ENCODE measurements at regions not wholly inside any gene's neighbourhood (a gene's known extent, or its start where the extent isn't known, plus 50 kb on each side); places are given as distances from the start of the nearest gene placed in this dataset.
"Not testable (repeated sequence)": the region's sequence is repeated elsewhere in the genome, so short reads cannot be mapped to it uniquely, and the experiment has no call there.

DNA sequence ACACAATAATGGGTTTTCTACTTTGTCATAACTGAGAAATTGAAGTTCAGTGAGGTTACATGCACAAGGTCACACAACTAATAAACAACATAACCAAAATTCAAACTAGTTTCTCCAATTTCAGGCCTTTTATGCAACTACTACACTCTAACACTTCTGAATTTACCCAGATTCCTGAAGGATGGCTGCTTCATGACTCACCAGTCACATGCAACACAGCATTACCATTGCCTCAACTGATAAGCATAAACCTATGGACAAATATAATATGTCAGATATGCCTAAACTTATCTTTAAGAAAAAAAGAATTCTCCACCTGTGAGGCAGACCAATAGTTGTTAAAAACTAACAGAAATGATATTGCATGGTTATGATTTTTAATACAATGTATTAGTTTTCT lies 586.5 kb upstream of the SLC8A1 start:
- DNase-seq (ENCODE audit: low read depth in 2 of 2, low spot score in 1 of 2) = no peak

DNA sequence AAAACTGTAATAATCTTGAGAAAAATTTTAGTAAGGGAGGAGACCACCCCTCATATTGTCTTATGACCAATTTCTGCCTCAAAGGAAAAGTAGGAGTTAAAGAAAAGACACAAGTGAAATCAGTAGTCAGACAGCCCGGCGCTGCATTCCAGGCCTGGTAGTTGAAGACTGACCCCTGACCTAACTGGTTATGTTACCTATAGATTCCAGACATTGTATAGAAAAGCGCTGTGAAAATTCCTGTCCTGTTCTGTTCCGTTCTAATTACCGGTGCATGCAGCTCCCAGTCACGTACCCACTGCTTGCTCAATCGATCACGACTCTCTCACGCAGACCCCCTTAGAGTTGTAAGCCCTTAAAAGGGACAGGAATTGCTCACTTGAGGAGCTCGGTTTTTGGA lies 587.9 kb upstream of the SLC8A1 start:
- DNase-seq (ENCODE audit: low read depth in 2 of 2, low spot score in 1 of 2) = not testable (repeated sequence)

DNA sequence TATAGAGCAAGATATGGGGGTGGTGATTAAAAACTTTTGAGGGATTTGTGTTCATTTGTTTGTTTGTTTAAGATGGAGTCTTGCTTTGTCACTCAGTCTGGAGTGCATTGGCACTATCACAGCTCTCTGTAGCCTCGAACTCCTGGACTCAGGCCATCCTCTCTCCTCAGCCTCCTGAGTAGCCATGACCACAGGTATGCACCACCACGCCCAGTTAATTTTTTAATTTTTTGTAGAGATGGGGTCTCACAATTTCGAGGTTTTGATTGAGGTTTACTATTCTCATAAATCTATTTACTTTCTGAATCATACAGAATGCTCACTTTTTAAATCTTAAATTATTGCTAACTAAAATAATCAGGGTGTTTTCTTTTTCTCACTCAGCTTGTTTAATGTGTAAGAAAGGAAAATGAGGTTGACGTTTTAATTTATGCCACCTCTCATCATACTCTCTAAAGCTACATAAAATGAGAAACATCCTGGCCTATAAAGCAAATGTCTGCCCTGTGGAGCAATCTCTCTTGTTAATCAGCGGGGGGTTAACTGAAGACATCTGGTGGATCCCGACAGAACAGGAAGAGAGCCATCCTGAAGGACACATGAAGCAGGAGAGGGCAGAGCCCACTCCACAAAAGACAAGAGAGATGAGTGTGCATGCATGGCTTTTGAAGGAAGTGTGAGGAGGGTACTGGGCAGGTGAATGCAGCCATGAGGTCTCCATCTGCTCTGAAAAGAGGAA lies 589.1 kb upstream of the SLC8A1 start:
- DNase-seq (ENCODE audit: low read depth in 2 of 2, low spot score in 1 of 2) = no peak

DNA sequence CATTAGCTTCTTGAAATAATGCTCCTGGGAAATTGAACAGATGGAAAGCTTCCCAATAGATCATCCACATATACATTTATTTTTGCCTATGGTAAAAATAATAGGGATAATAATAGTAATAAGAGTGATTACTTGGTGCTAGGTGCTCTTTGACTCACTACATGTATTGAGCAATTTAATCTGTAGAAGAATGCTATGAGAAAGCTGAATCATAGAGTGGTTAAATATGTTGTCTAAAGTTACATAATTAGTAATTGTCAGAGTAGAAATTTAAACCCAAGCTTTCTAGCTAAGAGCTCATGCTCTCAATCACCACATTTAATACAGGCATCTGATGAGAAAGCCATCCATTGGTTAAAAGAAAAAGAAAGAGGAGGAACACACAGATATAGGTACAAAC lies 590.5 kb upstream of the SLC8A1 start:
- DNase-seq (ENCODE audit: low read depth in 2 of 2, low spot score in 1 of 2) = no peak

DNA sequence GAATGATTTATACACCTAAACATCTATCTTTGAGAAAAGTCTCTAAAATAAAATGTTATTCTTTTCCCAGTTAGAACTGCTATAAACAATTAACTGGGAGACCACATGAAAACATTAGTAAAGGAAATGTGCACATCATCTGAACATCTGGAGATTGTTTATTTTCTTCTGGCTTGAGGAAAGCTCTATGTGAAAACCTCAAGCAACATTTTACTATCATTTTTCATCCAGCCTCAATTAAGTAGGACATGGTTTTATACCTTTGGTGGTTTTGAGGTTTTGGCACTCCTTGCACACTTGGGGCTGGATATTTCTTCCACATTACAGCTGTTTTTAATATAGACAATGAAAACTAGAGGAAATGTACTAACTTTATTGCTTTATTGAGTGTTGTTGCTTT lies 609.5 kb upstream of the SLC8A1 start:
- DNase-seq (ENCODE audit: low read depth in 2 of 2, low spot score in 1 of 2) = no peak

DNA sequence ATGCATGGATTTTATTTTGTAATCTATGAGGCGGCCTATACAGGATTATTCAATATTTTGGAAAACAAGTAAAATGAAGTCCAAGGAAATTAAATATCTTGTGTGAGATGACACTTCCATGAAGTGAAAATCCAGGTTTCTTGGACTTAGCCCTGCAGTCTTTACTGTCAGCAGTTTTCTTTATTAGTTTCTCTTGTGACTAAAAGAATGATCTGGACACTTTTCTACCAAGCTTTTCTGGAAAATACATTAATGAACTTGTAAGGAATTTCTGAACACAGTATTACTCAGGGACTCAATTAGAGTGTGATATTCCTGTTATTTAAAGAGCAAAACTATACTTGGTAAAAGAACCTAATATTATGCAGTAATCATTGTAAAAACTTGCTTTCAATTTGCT lies 610.4 kb upstream of the SLC8A1 start:
- DNase-seq (ENCODE audit: low read depth in 2 of 2, low spot score in 1 of 2) = no peak

DNA sequence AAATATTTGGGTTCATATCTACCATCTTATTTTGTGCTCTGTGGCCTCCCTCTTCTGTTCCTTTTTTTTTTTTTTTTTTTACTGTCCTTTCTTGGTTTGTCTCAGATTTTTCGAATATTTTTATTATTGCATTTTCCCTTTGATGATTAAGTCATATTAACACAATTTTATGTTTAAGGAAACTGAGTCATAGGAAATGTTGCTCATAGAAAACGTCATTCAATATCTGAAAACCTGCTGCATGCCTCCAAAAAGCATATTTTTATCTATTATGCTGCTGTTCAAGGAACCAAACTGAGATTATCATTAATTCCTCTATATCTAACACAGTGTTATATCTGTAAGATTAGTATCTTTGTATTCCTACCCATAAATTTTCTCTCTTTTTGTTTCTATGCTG lies 614.3 kb upstream of the SLC8A1 start:
- no peak for DNase-seq (ENCODE audit: low read depth in 2 of 2, low spot score in 1 of 2)

DNA sequence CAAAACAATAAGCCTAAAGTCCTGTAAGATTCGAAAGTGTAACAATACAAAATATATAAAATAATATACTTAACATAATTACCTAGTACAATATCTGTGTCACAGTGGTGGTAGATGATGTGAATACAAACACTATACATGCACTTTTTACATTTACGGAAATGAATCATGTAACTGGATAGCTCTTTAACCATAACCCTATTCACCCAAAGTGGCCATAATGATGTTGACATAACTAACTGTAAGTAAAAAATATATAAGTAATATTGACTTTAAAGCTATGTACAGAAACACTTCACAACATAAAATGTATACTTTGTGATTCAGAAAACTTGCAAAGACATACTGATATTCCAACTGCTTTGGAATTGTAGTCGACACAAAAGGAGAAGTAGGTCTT lies 616.9 kb upstream of the SLC8A1 start:
- no peak for DNase-seq (ENCODE audit: low read depth in 2 of 2, low spot score in 1 of 2)

DNA sequence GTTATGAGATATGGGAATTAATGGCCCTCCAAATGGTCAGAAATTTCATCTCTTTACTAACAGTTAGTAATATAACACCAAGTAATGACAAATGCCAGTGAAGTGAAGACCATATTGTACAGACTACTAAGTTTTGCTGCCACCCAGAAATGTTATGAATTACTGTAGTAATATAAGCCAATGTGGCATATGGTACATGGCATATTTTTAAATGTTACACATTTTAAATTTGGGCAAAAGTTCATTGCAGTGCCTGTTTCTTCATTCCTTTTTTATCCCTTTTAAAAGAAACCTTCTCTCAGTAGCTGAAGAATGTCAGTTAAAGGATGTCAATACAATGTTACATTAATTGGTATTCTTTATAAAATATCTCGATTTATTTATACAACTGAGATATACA lies 626.5 kb upstream of the SLC8A1 start:
- DNase-seq (ENCODE audit: low read depth in 2 of 2, low spot score in 1 of 2) = no peak

DNA sequence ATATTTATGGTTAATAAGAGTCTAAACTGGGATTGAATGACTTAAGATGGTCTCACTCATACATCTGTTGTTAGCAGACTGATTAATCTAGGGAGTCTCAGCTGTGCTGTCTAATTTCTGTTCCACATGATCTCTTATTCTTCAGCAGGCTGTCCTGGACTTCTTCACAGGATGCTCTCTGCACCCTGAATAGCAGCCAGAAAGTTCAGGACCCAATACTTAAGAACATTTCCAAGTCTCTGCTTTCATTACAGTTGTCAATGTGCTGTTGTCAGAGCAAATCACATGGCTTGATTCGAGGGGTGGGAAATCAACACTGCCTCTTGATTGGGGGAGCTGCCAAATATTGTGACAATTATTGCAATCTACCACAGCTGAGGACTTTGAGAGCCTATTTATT lies 627.1 kb upstream of the SLC8A1 start:
- no peak for DNase-seq (ENCODE audit: low read depth in 2 of 2, low spot score in 1 of 2)

DNA sequence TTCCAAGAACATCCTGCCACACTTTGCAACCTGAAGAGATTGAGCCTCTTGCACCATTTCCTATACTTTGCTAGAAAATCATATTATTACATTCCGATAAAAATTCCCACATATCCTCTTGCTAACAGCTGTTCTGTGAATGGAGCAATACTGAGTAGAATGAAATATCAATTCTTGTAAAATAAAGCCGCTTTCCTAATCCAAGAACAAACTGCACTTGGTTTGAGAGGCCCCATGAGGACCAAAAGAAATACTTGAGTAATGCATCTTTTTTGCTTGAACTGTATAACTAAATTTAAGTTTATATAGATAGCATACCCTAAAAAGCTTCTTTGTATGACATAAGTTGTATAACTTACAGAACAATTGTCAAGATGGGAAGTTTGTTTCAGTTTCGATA lies 632.4 kb upstream of the SLC8A1 start:
- DNase-seq (ENCODE audit: low read depth in 2 of 2, low spot score in 1 of 2) = no peak

DNA sequence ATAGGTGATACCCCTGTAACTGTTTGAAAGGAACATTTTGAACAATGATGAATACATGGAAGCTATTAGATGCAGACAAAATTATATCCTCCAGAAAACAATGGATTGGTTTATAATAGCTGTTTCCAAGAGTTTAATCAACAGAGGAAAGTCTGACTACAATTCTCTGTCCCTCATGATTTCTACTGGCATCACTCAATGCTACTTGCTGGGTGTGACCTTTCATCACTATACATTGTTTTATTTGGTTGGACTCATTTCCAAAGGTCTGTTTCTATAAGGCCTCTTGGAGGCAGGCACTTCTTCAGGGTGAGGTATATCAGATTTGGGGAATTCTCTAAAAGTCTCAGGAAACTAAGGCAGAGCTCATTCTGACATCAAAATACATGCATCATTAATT lies 636.1 kb upstream of the SLC8A1 start:
- no peak for DNase-seq (ENCODE audit: low read depth in 2 of 2, low spot score in 1 of 2)

DNA sequence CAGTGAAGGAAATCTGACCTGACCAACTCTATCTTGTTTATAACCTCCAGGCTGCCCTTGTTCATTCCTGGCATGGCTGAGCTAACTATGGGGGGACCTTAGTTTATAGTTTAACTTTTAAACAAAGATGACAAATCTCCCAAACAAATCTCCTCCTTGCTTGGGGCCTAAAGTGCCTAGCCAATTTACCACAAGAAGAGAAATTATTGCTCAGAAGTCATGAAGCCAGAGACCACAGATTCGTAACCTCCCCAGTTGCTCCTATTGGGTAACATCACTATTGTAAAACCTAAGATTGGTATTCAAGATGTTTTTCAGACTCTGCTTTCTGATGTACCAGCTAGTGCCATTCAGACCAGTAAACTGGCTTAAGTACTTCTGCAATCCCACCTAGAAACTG lies 649.4 kb upstream of the SLC8A1 start:
- no peak for DNase-seq (ENCODE audit: low read depth in 2 of 2, low spot score in 1 of 2)

DNA sequence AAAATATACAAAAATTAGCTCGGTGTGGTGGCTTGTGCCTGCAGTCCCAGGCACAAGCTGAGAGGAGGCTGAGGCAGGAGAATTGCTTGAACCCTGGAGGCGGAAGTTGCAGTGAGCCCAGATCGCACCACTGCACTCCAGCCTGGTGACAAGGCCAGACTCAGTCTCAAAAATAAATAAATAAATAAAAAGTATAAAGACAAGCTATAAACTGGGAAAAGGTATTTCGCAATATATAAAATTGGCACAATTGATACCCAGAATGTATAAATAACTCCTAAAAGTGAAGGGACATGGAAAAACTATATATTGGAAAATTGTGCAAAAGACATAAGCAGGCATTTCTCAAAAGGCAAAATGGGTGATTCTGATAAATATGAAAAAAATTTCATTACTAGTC lies 657.9 kb upstream of the SLC8A1 start:
- no peak for DNase-seq (ENCODE audit: low read depth in 2 of 2, low spot score in 1 of 2)

DNA sequence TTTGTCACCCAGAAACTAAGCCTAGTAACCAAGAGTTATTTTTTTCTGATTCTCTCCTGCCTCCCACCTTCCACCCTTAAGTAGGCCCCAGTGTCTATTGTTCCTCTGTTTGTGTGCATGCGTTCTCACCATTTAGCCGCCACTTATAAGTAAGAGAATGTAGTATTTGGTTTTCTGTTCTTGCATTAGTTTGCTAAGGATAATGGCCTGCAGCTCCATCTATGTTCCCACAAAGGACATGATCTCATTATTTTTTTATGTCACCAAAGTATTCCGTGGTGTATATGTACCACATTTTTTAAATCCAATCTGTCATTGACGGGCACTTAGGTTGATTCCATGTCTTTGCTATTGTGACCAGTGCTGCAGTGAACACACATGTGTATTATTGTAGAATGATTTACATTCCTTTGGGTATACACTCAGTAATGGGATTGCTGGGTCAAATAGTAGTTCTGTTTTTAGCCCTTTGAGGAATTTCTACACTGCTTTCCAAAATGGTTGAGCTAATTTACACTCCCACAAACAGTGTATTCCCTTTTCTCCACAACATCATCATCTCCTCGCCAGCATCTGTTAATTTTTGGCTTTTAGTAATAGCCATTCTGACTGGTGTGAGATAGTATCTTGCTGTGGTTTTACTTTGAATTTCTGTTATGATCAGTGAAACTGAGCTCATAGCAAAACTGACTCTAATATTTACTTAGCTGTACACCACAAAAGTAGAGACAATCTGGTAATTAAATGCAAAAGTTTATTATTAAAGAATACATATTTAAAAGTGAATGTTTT lies 660.1 kb upstream of the SLC8A1 start:
- DNase-seq (ENCODE audit: low read depth in 2 of 2, low spot score in 1 of 2) = no peak

DNA sequence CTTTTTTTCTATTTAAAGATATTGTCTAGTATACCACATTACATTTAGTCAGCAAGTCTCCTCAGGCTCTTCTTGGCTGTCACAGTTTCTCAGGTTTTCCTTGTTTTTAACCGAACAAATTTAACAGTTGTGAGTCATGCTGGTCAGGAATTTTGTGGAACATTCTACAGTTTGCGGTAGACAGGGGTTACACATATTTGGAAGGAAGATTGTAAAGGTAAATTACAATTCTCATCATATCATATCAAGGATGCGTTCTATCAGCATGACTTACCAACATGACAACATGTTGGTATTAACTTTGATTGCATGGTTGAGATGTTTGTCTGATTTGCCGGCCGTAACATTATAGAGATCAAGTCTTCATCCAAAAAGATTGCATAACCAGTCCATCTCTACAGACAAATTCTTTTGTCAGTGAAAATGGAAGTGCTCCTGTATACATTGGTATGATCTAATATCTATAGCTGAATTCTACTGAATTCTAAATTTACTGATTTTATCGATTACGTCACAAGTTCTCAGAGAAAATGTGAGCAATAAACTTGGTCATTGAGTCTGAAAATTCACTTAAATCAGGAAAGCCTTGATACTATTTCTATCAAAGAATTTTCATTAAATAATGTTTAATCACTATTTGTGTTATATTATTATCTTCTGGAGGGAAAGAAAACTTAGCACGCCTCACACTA lies 664.4 kb upstream of the SLC8A1 start:
- no peak for DNase-seq (ENCODE audit: low read depth in 2 of 2, low spot score in 1 of 2)

DNA sequence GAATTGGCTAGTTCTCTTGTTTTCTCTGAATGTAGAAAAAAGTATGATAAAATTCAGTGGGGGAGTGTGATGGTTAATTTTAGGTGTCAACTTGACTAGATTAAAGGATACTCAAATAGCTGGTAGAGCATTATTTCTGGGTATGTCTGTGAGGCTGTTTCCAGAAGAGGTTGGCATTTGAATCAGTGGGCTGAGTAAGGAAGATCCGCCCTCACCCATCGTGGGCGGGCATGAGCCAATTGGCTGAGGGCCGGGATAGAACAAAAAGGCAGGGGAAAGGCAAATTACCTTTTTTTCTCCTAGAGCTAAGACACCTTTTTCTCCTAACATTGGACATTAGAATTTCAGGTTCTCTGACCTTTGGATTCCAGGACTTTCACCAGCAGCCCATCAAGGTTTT lies 667.6 kb upstream of the SLC8A1 start:
- DNase-seq (ENCODE audit: low read depth in 2 of 2, low spot score in 1 of 2) = no peak

DNA sequence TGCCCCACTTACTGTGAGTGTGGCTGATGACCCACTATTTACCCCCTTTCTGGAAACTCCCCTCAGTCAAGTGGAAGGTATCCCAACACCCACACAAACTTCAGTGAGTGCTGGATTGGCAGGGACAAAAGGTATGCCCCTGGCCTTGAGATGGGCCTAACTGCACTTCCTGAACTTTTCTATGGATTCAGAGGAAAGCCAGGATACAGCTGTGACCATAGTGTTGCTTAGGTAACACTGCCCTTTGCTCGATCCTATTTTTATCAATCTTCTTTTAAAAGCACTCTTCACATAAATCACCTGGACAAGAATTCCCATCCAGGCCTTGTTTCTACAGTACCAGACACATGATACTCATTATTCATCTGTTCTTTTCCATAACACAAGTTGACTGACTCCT lies 671.5 kb upstream of the SLC8A1 start:
- no peak for DNase-seq (ENCODE audit: low read depth in 2 of 2, low spot score in 1 of 2)

DNA sequence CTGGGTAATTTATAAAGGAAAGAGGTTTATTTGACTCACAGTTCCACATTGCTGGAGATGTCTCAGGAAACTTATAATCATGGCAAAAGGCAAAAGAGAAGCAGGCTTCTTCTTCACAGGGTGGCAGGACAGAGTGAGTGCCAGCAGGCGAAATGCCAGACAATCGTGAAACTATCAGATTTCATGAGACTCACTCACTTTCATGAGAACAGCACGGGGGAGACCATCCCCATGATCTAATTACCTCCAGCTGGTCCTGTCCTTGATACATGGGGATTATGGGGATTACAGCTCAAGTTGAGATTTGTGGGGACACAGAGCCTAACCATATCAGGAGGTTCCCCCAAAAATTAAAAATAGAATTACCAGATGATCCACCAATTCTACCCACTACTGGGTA lies 675.5 kb upstream of the SLC8A1 start:
- no peak for DNase-seq (ENCODE audit: low read depth in 2 of 2, low spot score in 1 of 2)

DNA sequence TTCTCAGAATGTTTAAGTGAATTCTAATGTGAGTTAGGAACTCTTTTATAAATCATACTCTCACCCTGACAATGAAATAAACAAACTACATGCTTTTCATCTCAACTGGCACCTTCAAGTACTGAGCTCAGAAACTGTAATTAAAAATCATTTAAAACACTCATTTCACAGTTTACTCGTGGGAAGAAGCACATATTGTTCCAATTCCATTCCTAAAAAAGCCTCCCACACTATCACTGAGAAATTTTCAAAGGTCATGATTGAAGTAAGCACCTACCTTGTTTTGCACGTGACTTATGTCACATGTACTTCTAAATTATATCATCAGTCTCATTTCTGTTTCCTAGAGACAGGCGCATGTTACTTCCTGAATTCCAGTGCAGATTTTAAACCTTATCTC lies 678.1 kb upstream of the SLC8A1 start:
- no peak for DNase-seq (ENCODE audit: low read depth in 2 of 2, low spot score in 1 of 2)

DNA sequence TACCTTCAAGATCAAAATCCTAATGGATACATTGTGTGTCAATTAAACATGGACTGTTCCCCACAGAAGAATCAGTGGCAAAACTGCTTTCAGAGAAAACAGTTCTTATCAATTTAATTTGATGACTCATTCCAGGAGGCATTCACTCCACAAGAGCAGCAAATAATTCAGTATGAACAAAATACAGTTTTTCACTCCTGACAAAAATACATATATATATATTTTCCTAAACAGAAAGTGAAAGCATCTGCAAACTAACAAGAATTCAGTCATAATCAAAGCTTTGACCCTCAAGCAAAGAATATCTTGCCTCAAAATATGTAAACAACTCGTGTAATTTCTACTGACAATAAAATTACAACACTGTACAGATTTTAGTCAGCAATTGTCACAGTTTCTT lies 685.1 kb upstream of the SLC8A1 start:
- no peak for DNase-seq (ENCODE audit: low read depth in 2 of 2, low spot score in 1 of 2)

DNA sequence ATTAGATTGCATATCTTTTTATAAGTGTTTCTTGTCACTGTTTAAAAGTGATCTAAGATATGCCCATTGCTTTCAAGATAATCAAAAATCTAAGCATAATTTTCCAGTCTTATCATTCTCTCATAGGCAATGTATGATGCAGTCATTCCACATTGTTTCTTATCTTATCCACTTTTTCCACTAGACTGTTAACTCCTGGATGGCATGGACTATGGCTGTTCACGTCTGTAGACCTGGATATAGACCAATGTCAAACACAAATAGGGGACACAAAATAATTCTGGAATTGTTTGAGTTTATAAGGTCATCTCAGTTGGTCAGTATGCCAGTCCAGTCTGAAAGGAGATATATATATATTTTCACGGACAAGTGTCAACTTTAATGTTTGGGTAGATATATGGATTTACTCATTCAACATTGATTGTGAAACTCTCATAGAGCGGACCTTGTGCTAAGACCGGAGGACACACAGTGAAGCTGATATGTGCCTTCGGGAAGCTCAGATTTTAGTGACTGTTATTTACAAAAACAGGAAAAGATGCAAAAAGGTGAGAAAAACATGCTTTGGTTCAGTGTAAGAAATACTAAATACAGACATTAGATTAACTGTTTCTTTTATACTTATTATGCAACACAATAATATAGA lies 689.4 kb upstream of the SLC8A1 start:
- DNase-seq (ENCODE audit: low read depth in 2 of 2, low spot score in 1 of 2) = no peak

Measured in stimulated activated CD8-positive, alpha-beta memory T cell treated with anti-CD3 and anti-CD28 coated beads, Interleukin-4, amount 100 ng/mL, for 1 hour (primary cell).